ENCODE measurements at regions not wholly inside any gene's neighbourhood (a gene's known extent, or its start where the extent isn't known, plus 50 kb on each side); places are given as distances from the start of the nearest gene placed in this dataset.

GRCh38 chr5:88021141-88021540 lies 247.5 kb downstream of the TMEM161B start:
- TF ChIP-seq, protein P1, sequence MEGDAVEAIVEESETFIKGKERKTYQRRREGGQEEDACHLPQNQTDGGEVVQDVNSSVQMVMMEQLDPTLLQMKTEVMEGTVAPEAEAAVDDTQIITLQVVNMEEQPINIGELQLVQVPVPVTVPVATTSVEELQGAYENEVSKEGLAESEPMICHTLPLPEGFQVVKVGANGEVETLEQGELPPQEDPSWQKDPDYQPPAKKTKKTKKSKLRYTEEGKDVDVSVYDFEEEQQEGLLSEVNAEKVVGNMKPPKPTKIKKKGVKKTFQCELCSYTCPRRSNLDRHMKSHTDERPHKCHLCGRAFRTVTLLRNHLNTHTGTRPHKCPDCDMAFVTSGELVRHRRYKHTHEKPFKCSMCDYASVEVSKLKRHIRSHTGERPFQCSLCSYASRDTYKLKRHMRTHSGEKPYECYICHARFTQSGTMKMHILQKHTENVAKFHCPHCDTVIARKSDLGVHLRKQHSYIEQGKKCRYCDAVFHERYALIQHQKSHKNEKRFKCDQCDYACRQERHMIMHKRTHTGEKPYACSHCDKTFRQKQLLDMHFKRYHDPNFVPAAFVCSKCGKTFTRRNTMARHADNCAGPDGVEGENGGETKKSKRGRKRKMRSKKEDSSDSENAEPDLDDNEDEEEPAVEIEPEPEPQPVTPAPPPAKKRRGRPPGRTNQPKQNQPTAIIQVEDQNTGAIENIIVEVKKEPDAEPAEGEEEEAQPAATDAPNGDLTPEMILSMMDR (IDR thresholded peaks at IDR 0.05), result no peak
- TF ChIP-seq POLR2A (IDR thresholded peaks at IDR 0.05), result no peak
- TF ChIP-seq EP300 (IDR thresholded peaks at IDR 0.05), result no peak
- TF ChIP-seq POLR2AphosphoS5 (IDR thresholded peaks at IDR 0.05), result no peak

Measured in sigmoid colon (tissue), 4 donors.